Fibroblast of skin of abdomen (primary cell): ENCODE measurements at regions not wholly inside any gene's neighbourhood (a gene's known extent, or its start where the extent isn't known, plus 50 kb on each side); places are given as distances from the start of the nearest gene placed in this dataset.

Experiments
- DNase-seq: peaks from one replicate; pipeline ENCODE4 v3.0.0-alpha.2; 2013

GRCh38 chr1:91575909-91576519 is 75.4 kb downstream of the CDC7 start:
- no peak for DNase-seq

- no peak for DNase-seq
Measured at GRCh38 chr1:91578320-91579109, 77.9 kb downstream of the CDC7 start.

- DNase-seq = no peak
Measured at GRCh38 chr1:91579658-91580228, 79.1 kb downstream of the CDC7 start.

GRCh38 chr1:91582431-91582921 is 81.8 kb downstream of the CDC7 start:
- peak; percentile 97 for DNase-seq

GRCh38 chr1:91583326-91583755 is 82.7 kb downstream of the CDC7 start:
- DNase-seq = peak; percentile 92

- no peak for DNase-seq
Measured at GRCh38 chr1:91584309-91584708, 83.7 kb downstream of the CDC7 start.

- DNase-seq = no peak
Measured at GRCh38 chr1:91584878-91585277, 84.2 kb downstream of the CDC7 start.

- DNase-seq = no peak
Measured at GRCh38 chr1:91585502-91585901, 84.9 kb downstream of the CDC7 start.

- DNase-seq = no peak
Measured at GRCh38 chr1:91585982-91586381, 85.3 kb downstream of the CDC7 start.

- no peak for DNase-seq
Measured at GRCh38 chr1:91589437-91589836, 88.8 kb downstream of the CDC7 start.

GRCh38 chr1:91591175-91591974 is 90.7 kb downstream of the CDC7 start:
- no peak for DNase-seq

- DNase-seq = no peak
Measured at GRCh38 chr1:91592716-91593477, 92.2 kb downstream of the CDC7 start.

GRCh38 chr1:91594383-91595055 is 93.9 kb downstream of the CDC7 start:
- DNase-seq = no peak

GRCh38 chr1:91596474-91596873 is 95.8 kb downstream of the CDC7 start:
- DNase-seq = peak; percentile 55

- DNase-seq = no peak
Measured at GRCh38 chr1:91597215-91597614, 96.6 kb downstream of the CDC7 start.

- no peak for DNase-seq
Measured at GRCh38 chr1:91600431-91601337, 100.0 kb downstream of the CDC7 start.

- DNase-seq = peak; percentile 24
Measured at GRCh38 chr1:91601554-91602376, 101.1 kb downstream of the CDC7 start.

GRCh38 chr1:91603409-91603808 is 102.8 kb downstream of the CDC7 start:
- no peak for DNase-seq

GRCh38 chr1:91604632-91605031 is 104.0 kb downstream of the CDC7 start:
- DNase-seq = peak; percentile 67
